MM.1S (cell line): ENCODE measurements at regions not wholly inside any gene's neighbourhood (a gene's known extent, or its start where the extent isn't known, plus 50 kb on each side); places are given as distances from the start of the nearest gene placed in this dataset.

Experiments used
- DNase-seq: peaks from one replicate; pipeline ENCODE4 v3.0.0-alpha.2; 2015
- H2AFZ ChIP-seq: fragments of 300-600 bp; sonication (generic); 2 replicates; pipeline ENCODE4 v1.6.0; 2016; ENCODE audit warnings: antibody characterized with exemption, low read length
- H3F3A ChIP-seq: fragments of 300-600 bp; sonication (generic); 2 replicates; pipeline ENCODE4 v1.6.1; 2016; ENCODE audit warnings: mild to moderate bottlenecking, antibody characterized with exemption, low read length, moderate library complexity, mixed read lengths; ENCODE audit not compliant: insufficient read depth
- H3K27ac ChIP-seq: fragments of 300-600 bp; sonication (generic); 2 replicates; pipeline ENCODE4 v1.5.1; 2016; ENCODE audit warnings: mild to moderate bottlenecking, low read length
- H3K27me3 ChIP-seq: fragments of 300-600 bp; sonication (generic); replicated peaks from 2 replicates; pipeline ENCODE4 v1.6.0; 2016; ENCODE audit warnings: low read length; ENCODE audit not compliant: insufficient read depth
- H3K36me3 ChIP-seq: fragments of 300-600 bp; sonication (generic); replicated peaks from 2 replicates; pipeline ENCODE4 v1.6.1; 2016; ENCODE audit warnings: mild to moderate bottlenecking, low read length, mixed read lengths; ENCODE audit not compliant: insufficient read depth
- H3K4me1 ChIP-seq: fragments of 300-600 bp; sonication (generic); 2 replicates; pipeline ENCODE4 v1.6.1; 2016; ENCODE audit warnings: low read length, mixed read lengths
- H3K4me2 ChIP-seq: fragments of 300-600 bp; sonication (generic); 2 replicates; pipeline ENCODE4 v1.6.0; 2016; ENCODE audit warnings: low read depth, low read length
- H3K4me3 ChIP-seq: fragments of 300-600 bp; sonication (generic); 2 replicates; pipeline ENCODE4 v1.5.1; 2016; ENCODE audit warnings: low read length, mixed read lengths
- H3K79me2 ChIP-seq: fragments of 300-600 bp; sonication (generic); 2 replicates; pipeline ENCODE4 v1.6.1; 2016; ENCODE audit warnings: mixed run types, low read length, mixed read lengths
- H3K9ac ChIP-seq: fragments of 300-600 bp; sonication (generic); 2 replicates; pipeline ENCODE4 v1.6.1; 2016; ENCODE audit warnings: low read length, mixed read lengths
- H3K9me2 ChIP-seq: fragments of 300-600 bp; sonication (generic); replicated peaks from 2 replicates; pipeline ENCODE4 v1.6.1; 2016; ENCODE audit warnings: mild to moderate bottlenecking, low read length, mixed read lengths; ENCODE audit not compliant: insufficient read depth
- H3K9me3 ChIP-seq: fragments of 300-600 bp; sonication (generic); replicated peaks from 2 replicates; pipeline ENCODE4 v1.6.1; 2016; ENCODE audit warnings: mild to moderate bottlenecking, low read length, mixed read lengths; ENCODE audit not compliant: insufficient read depth
- H4K20me1 ChIP-seq: fragments of 300-600 bp; sonication (generic); 2 replicates; pipeline ENCODE4 v1.6.1; 2016; ENCODE audit warnings: mild to moderate bottlenecking, low read length, moderate library complexity, mixed read lengths; ENCODE audit not compliant: insufficient read depth
- CTCF ChIP-seq: fragments of 300-600 bp; sonication (generic); IDR thresholded peaks from 2 replicates; pipeline ENCODE4 v1.5.1; 2016; ENCODE audit warnings: antibody characterized with exemption, low read length, mixed read lengths
- EZH2 ChIP-seq: fragments of 300-600 bp; sonication (generic); optimal IDR thresholded peaks from 2 replicates; pipeline ENCODE3; 2017; ENCODE audit warnings: low read depth, mild to moderate bottlenecking, antibody characterized with exemption, low read length, mixed read lengths
- EZH2phosphoT487 ChIP-seq: fragments of 300-600 bp; sonication (generic); IDR thresholded peaks from 2 replicates; pipeline ENCODE4 v1.6.1; 2018; ENCODE audit warnings: antibody characterized with exemption, low read length

GRCh38 chr13:50326271-50326670, 311.0 kb downstream of the KCNRG start:
- no peak for DNase-seq
- H3K4me2 ChIP-seq, result no peak overlapping the region
- H4K20me1 ChIP-seq, result no peaks in the 10 kb centered on the region
- H3K79me2 ChIP-seq, result no peaks in the 10 kb centered on the region
- H3K4me1 ChIP-seq, result no peaks in the 10 kb centered on the region
- no peaks in the 10 kb centered on the region for H3K9me3 ChIP-seq
- no peaks in the 10 kb centered on the region for H3F3A ChIP-seq
- no peak overlapping the region for H2AFZ ChIP-seq
- H3K9ac ChIP-seq, result no peak overlapping the region
- no peaks in the 10 kb centered on the region for H3K36me3 ChIP-seq
- H3K9me2 ChIP-seq, result no peaks in the 10 kb centered on the region
- H3K4me3 ChIP-seq, result no peak overlapping the region
- no peak overlapping the region for H3K27ac ChIP-seq
- TF ChIP-seq EZH2phosphoT487 (no peak), EZH2 (no peak), CTCF (no peak)
- no peaks in the 10 kb centered on the region for H3K27me3 ChIP-seq

- H3K27me3 ChIP-seq, result no peaks in the 10 kb centered on the region
- no peak for DNase-seq
- no peak overlapping the region for H2AFZ ChIP-seq
- no peaks in the 10 kb centered on the region for H3K9me2 ChIP-seq
- TF ChIP-seq EZH2phosphoT487 (no peak), CTCF (no peak), EZH2 (no peak)
- no peak overlapping the region for H3K4me3 ChIP-seq
- no peak overlapping the region for H3K4me2 ChIP-seq
- no peak overlapping the region for H3K9ac ChIP-seq
- H3K79me2 ChIP-seq, result no peaks in the 10 kb centered on the region
- H3K27ac ChIP-seq, result no peak overlapping the region
- H3K4me1 ChIP-seq, result no peaks in the 10 kb centered on the region
- no peaks in the 10 kb centered on the region for H4K20me1 ChIP-seq
- no peaks in the 10 kb centered on the region for H3K9me3 ChIP-seq
- H3K36me3 ChIP-seq, result no peaks in the 10 kb centered on the region
- H3F3A ChIP-seq, result no peaks in the 10 kb centered on the region
Observed at GRCh38 chr13:50326811-50327210, 311.6 kb downstream of the KCNRG start.

- Histone ChIP-seq H3K27me3 (no peaks in the 10 kb centered on the region), H4K20me1 (no peaks in the 10 kb centered on the region), H3K4me1 (no peaks in the 10 kb centered on the region), H3K9me3 (no peaks in the 10 kb centered on the region), H2AFZ (no peak overlapping the region), H3K79me2 (no peaks in the 10 kb centered on the region), H3K4me2 (no peak overlapping the region), H3F3A (no peaks in the 10 kb centered on the region), H3K9ac (no peak overlapping the region), H3K9me2 (no peaks in the 10 kb centered on the region), H3K27ac (no peak overlapping the region), H3K4me3 (no peak overlapping the region), H3K36me3 (no peaks in the 10 kb centered on the region)
- DNase-seq, result no peak
- TF ChIP-seq EZH2phosphoT487, result no peak
- no peak for TF ChIP-seq CTCF
- no peak for TF ChIP-seq EZH2
Observed at GRCh38 chr13:50334115-50334778, 319.0 kb downstream of the KCNRG start.
